Body of pancreas (tissue), 4 donors: ENCODE measurements at regions not wholly inside any gene's neighbourhood (a gene's known extent, or its start where the extent isn't known, plus 50 kb on each side); places are given as distances from the start of the nearest gene placed in this dataset.

Experiments
- ATAC-seq: fragments of 150-250 bp; one replicate; pipeline ENCODE4 v1.9.1; 2016
- DNase-seq, 4 donors: peaks; one replicate each; pipeline ENCODE4 v3.0.0-alpha.2; 2019
- H3K27ac ChIP-seq, 4 donors: fragments of 200-600 bp; sonication (generic); 1 replicate in 3 of 4; 2 replicates in 1 of 4; pipeline versions ENCODE4 v1.5.1 to v1.6.1; 2016 to 2019; ENCODE audit warnings: mild to moderate bottlenecking in 1 of 4, mixed read lengths in 1 of 4, moderate library complexity in 1 of 4
- H3K27me3 ChIP-seq, 2 donors: fragments of 200-600 bp; sonication (generic); one replicate each; pipeline ENCODE4 v1.6.0; 2016; ENCODE audit warnings: mild to moderate bottlenecking in 1 of 2
- H3K36me3 ChIP-seq, 2 donors: fragments of 200-600 bp; sonication (generic); replicated peaks in 1 of 2; 2 replicates each; pipeline ENCODE4 v1.5.1; 2016; ENCODE audit warnings: low read depth in 2 of 2; ENCODE audit not compliant: insufficient read depth in 1 of 2
- H3K4me1 ChIP-seq: fragments of 200-600 bp; sonication (generic); one replicate; pipeline ENCODE4 v1.6.0; 2016
- H3K4me3 ChIP-seq, 2 donors: fragments of 200-600 bp; sonication (generic); 1 replicate in 1 of 2; 2 replicates in 1 of 2; pipeline ENCODE4 v1.5.1; 2016 to 2019
- H3K9me3 ChIP-seq, 3 donors: fragments of 200-600 bp; sonication (generic); 1 replicate in 2 of 3; 2 replicates in 1 of 3; pipeline ENCODE4 v1.5.1; 2016
- CTCF ChIP-seq, 7 experiments: fragments of 450-650 bp in 4 of 7; fragments of 200-600 bp in 3 of 7; sonication (generic) in 3 of 7; IDR thresholded peaks; one replicate each; pipeline ENCODE4 v1.5.1; 2016 to 2019; ENCODE audit warnings: antibody characterized with exemption in 7 of 7
- POLR2A ChIP-seq, 3 donors: fragments of 450-650 bp; IDR thresholded peaks; one replicate each; pipeline ENCODE4 v1.6.1; 2016; ENCODE audit warnings: antibody characterized with exemption in 3 of 3, mild to moderate bottlenecking in 2 of 3
- WGBS, 2 donors: methylation state at CpG; one replicate each; pipeline ENCODE4 v1.1.5; 2017; 5-methylcytosine and 5-hydroxymethylcytosine counted together
- intact Hi-C: fragments of 100-400 bp; cut with DNase I; formaldehyde crosslinking; loops from one replicate; pipeline ENCODE4 v1.15.1; 2023

GRCh38 chr17:72413077-72414031, 292.5 kb downstream of the SOX9 start:
- intact Hi-C loops, result no loop called here
- WGBS, 2 donors, result 90 to 93% methylated on average over 20 to 23 of the region's 23 CpGs
- H3K36me3 ChIP-seq, result no peaks in the 10 kb centered on the region
- peaks cover 25% of the 10 kb centered on the region for H3K4me1 ChIP-seq
- DNase-seq, result no peak
- TF ChIP-seq CTCF (IDR thresholded peaks at IDR 0.05) (no peak), POLR2A (IDR thresholded peaks at IDR 0.05) (no peak)
- no peaks in the 10 kb centered on the region for H3K9me3 ChIP-seq
- no peak overlapping the region for H3K27ac ChIP-seq
- H3K27me3 ChIP-seq, result no peaks in the 10 kb centered on the region
- ATAC-seq, result no peak
- no peak overlapping the region for H3K4me3 ChIP-seq

DNA sequence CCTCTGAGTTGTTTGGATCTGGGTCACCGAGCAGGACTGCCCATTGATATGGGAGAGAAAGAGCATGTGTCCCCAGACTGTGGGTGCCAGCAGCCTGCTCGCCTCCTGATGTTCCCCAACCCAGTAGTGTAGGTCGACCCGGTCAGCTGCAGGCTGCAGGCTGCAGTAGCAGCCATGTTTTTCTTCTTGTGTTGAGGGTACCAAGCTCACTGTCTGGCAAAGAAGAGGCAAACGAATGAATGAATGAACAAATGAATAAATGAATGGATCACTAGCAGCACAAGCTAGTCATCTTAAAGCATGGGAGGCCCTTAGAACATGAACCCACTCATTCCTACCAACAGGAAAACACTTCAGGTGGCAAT, 293.2 kb downstream of the SOX9 start:
- peaks cover 25% of the 10 kb centered on the region for H3K4me1 ChIP-seq
- intact Hi-C loops, result no loop called here
- H3K27me3 ChIP-seq, result no peaks in the 10 kb centered on the region
- H3K9me3 ChIP-seq, result no peaks in the 10 kb centered on the region
- H3K4me3 ChIP-seq, result no peak overlapping the region
- no peak for TF ChIP-seq CTCF (IDR thresholded peaks at IDR 0.05)
- no peak for TF ChIP-seq POLR2A (IDR thresholded peaks at IDR 0.05)
- no peak overlapping the region for H3K27ac ChIP-seq
- no peak for DNase-seq
- 81 to 91% methylated on average over 4 to 5 of the region's 5 CpGs for WGBS, 2 donors
- ATAC-seq, result no peak
- no peaks in the 10 kb centered on the region for H3K36me3 ChIP-seq

GRCh38 chr17:72414967-72415853, 294.4 kb downstream of the SOX9 start:
- TF ChIP-seq POLR2A (IDR thresholded peaks at IDR 0.05), result no peak
- no peak for TF ChIP-seq CTCF (IDR thresholded peaks at IDR 0.05)
- DNase-seq (no peak), ATAC-seq (no peak)
- Histone ChIP-seq H3K27me3 (no peaks in the 10 kb centered on the region), H3K27ac (no peak overlapping the region), H3K36me3 (no peaks in the 10 kb centered on the region), H3K4me1 (peaks cover 30% of the 10 kb centered on the region), H3K9me3 (no peaks in the 10 kb centered on the region), H3K4me3 (no peak overlapping the region)
- intact Hi-C loops, result no loop called here
- WGBS, 2 donors, result 87 to 91% methylated on average over 8 to 9 of the region's 9 CpGs

GRCh38 chr17:72416054-72416675, 295.3 kb downstream of the SOX9 start:
- ATAC-seq, result no peak
- WGBS, 2 donors, result 65 to 88% methylated on average over 6 of the region's 6 CpGs
- TF ChIP-seq POLR2A (IDR thresholded peaks at IDR 0.05) (no peak), CTCF (IDR thresholded peaks at IDR 0.05) (no peak)

More at GRCh38 chr17:72416054-72416675, 295.3 kb downstream of the SOX9 start:
- no peak for DNase-seq
- Histone ChIP-seq H3K9me3 (no peaks in the 10 kb centered on the region), H3K4me1 (peaks cover 30% of the 10 kb centered on the region), H3K36me3 (no peaks in the 10 kb centered on the region), H3K4me3 (no peak overlapping the region), H3K27me3 (no peaks in the 10 kb centered on the region), H3K27ac (no peak overlapping the region)
- intact Hi-C loops, result no loop called here
